ENCODE measurements at regions not wholly inside any gene's neighbourhood (a gene's known extent, or its start where the extent isn't known, plus 50 kb on each side); places are given as distances from the start of the nearest gene placed in this dataset.

- TF ChIP-seq CTCF (IDR thresholded peaks at IDR 0.05), result no peak
- TF ChIP-seq POLR2A (IDR thresholded peaks at IDR 0.05), result no peak
- no peaks in the 10 kb centered on the region for H3K4me1 ChIP-seq
- no peak overlapping the region for H3K27ac ChIP-seq
- no peaks in the 10 kb centered on the region for H3K27me3 ChIP-seq
- no peaks in the 10 kb centered on the region for H3K36me3 ChIP-seq
- DNase-seq, result no peak
- H3K4me3 ChIP-seq, result no peak overlapping the region
- H3K9me3 ChIP-seq, result peaks cover 0 to 9% (median 0%) of the 10 kb centered on the region in 4 donors
Observed at GRCh38 chr18:78579854-78580577, 399.6 kb upstream of the SALL3 start.

GRCh38 chr18:78580835-78581339 lies 398.7 kb upstream of the SALL3 start:
- H3K27me3 ChIP-seq, result no peaks in the 10 kb centered on the region
- no peaks in the 10 kb centered on the region for H3K4me1 ChIP-seq
- H3K27ac ChIP-seq, result no peak overlapping the region
- DNase-seq, result no peak
- no peaks in the 10 kb centered on the region for H3K36me3 ChIP-seq
- no peak overlapping the region for H3K4me3 ChIP-seq
- TF ChIP-seq POLR2A (IDR thresholded peaks at IDR 0.05) (no peak), CTCF (IDR thresholded peaks at IDR 0.05) (no peak)
- H3K9me3 ChIP-seq, result peaks cover 0 to 5% (median 0%) of the 10 kb centered on the region in 4 donors

GRCh38 chr18:78582181-78582709 lies 397.4 kb upstream of the SALL3 start:
- no peak overlapping the region for H3K27ac ChIP-seq
- no peaks in the 10 kb centered on the region for H3K36me3 ChIP-seq
- no peaks in the 10 kb centered on the region for H3K9me3 ChIP-seq
- no peak overlapping the region for H3K4me3 ChIP-seq
- no peaks in the 10 kb centered on the region for H3K4me1 ChIP-seq
- no peak for TF ChIP-seq POLR2A (IDR thresholded peaks at IDR 0.05)
- TF ChIP-seq CTCF (IDR thresholded peaks at IDR 0.05), result no peak
- H3K27me3 ChIP-seq, result no peaks in the 10 kb centered on the region
- DNase-seq, result no peak

- no peaks in the 10 kb centered on the region for H3K27me3 ChIP-seq
- H3K4me3 ChIP-seq, result no peak overlapping the region
- no peaks in the 10 kb centered on the region for H3K4me1 ChIP-seq
- TF ChIP-seq POLR2A (IDR thresholded peaks at IDR 0.05), result no peak
- TF ChIP-seq CTCF (IDR thresholded peaks at IDR 0.05), result no peak
- DNase-seq, result no peak
- H3K9me3 ChIP-seq, result no peaks in the 10 kb centered on the region
- no peaks in the 10 kb centered on the region for H3K36me3 ChIP-seq
- H3K27ac ChIP-seq, result no peak overlapping the region
Observed at GRCh38 chr18:78582898-78583738, 396.5 kb upstream of the SALL3 start.

GRCh38 chr18:78583739-78584458 lies 395.7 kb upstream of the SALL3 start:
- H3K36me3 ChIP-seq, result no peaks in the 10 kb centered on the region
- DNase-seq, result no peak
- H3K4me1 ChIP-seq, result no peaks in the 10 kb centered on the region
- no peak overlapping the region for H3K27ac ChIP-seq
- no peak overlapping the region for H3K4me3 ChIP-seq
- H3K9me3 ChIP-seq, result no peaks in the 10 kb centered on the region
- no peak for TF ChIP-seq CTCF (IDR thresholded peaks at IDR 0.05)
- no peak for TF ChIP-seq POLR2A (IDR thresholded peaks at IDR 0.05)
- no peaks in the 10 kb centered on the region for H3K27me3 ChIP-seq
